ENCODE measurements at regions not wholly inside any gene's neighbourhood (a gene's known extent, or its start where the extent isn't known, plus 50 kb on each side); places are given as distances from the start of the nearest gene placed in this dataset.

DNA sequence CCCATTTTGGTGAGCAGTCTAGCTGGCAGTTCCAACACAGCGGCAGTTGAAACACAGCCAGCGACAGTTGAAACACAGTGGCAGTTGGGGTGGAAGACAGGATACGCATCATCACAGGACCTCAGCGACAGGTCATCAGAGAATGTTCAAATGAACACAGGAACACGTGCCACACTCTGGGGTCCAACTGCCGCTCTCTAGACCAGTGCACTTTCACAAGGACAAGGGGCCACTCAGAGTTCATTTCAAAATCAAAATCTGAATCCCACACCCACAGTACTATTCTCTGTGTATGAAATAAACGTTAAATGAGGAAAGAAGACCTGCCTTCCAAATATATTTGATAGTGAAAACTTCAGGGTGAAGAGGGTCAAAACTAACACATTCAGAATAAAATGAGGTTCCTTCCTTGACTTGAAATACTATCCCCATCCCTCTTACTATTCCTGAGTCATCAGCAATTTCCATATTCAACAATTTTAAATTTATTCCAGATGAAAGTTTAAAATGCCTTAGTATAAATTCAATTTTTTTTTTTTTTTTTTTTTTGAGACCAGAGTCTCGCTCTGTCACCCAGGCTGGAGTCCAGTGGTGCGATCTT lies 53.0 kb upstream of the SIMC1 start:
- H3K4me3 Mint-ChIP-seq = no peak overlapping the region
- no peak overlapping the region for H3K27ac Mint-ChIP-seq (ENCODE audit: unreplicated experiment)
- H3K36me3 Mint-ChIP-seq (ENCODE audit: low read depth) = no peaks in the 10 kb centered on the region
- H3K9me3 Mint-ChIP-seq = no peaks in the 10 kb centered on the region
- TF ChIP-seq, protein P1, sequence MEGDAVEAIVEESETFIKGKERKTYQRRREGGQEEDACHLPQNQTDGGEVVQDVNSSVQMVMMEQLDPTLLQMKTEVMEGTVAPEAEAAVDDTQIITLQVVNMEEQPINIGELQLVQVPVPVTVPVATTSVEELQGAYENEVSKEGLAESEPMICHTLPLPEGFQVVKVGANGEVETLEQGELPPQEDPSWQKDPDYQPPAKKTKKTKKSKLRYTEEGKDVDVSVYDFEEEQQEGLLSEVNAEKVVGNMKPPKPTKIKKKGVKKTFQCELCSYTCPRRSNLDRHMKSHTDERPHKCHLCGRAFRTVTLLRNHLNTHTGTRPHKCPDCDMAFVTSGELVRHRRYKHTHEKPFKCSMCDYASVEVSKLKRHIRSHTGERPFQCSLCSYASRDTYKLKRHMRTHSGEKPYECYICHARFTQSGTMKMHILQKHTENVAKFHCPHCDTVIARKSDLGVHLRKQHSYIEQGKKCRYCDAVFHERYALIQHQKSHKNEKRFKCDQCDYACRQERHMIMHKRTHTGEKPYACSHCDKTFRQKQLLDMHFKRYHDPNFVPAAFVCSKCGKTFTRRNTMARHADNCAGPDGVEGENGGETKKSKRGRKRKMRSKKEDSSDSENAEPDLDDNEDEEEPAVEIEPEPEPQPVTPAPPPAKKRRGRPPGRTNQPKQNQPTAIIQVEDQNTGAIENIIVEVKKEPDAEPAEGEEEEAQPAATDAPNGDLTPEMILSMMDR (conservative IDR thresholded peaks at IDR 0.05) = no peak
- DNase-seq (ENCODE audit: low read depth, low spot score) = no peak
- H3K27me3 Mint-ChIP-seq (ENCODE audit: low read depth) = peaks cover 35% of the 10 kb centered on the region
- H3K4me1 Mint-ChIP-seq = no peaks in the 10 kb centered on the region

DNA sequence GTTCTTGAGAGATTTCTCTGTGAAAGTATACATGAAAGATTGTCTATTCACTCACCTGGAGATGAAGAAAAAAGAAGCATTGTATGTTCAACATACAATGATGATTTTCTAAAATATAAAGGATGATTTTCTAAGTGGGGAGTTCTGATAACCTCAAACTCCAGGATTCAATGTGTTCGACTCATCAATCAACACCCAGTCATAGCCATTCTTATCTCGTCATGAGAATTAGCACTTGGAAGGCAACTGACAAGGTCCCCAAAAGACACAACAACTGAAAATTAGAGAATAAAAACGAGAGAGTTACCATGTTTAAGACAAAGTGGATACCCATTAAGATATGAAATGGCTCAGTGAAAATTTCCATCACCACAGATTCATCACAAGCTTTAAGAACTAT lies 52.1 kb upstream of the SIMC1 start:
- peaks cover 28% of the 10 kb centered on the region for H3K27me3 Mint-ChIP-seq (ENCODE audit: low read depth)
- H3K36me3 Mint-ChIP-seq (ENCODE audit: low read depth) = no peaks in the 10 kb centered on the region
- H3K4me1 Mint-ChIP-seq = no peaks in the 10 kb centered on the region
- no peak overlapping the region for H3K4me3 Mint-ChIP-seq
- H3K9me3 Mint-ChIP-seq = no peaks in the 10 kb centered on the region
- DNase-seq (ENCODE audit: low read depth, low spot score) = no peak
- no peak overlapping the region for H3K27ac Mint-ChIP-seq (ENCODE audit: unreplicated experiment)
- TF ChIP-seq, protein P1 (conservative IDR thresholded peaks at IDR 0.05) = no peak

- Mint-ChIP-seq H3K27me3 (ENCODE audit: low read depth) (peaks cover 15% of the 10 kb centered on the region), H3K4me1 (no peaks in the 10 kb centered on the region), H3K27ac (ENCODE audit: unreplicated experiment) (no peak overlapping the region), H3K4me3 (no peak overlapping the region), H3K36me3 (ENCODE audit: low read depth) (no peaks in the 10 kb centered on the region), H3K9me3 (no peaks in the 10 kb centered on the region)
- TF ChIP-seq, protein P1 (conservative IDR thresholded peaks at IDR 0.05) = no peak
- no peak for DNase-seq (ENCODE audit: low read depth, low spot score)
Observed at GRCh38 chr5:176187276-176188062, 50.8 kb upstream of the SIMC1 start.

DNA sequence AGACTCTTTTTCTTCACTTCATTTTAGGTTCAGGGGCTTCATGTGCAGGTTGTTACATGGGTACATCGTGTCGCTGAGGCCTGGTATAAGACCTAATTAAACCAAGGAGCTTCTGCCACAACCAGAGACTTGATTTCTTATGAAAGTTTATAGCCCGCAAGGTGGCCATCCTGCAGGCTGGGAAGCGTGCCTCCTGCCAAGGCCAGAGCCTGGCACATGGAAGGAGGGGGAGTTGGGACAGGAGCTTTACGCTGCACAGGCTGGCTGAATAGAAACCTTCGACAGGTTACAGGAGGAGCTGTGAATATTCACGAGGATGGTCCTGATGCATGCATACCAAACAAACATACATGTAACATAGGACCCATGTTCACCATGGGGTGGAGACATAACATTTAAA lies 50.1 kb upstream of the SIMC1 start:
- H3K4me3 Mint-ChIP-seq = no peak overlapping the region

More for the DNA sequence above, 50.1 kb upstream of the SIMC1 start:
- peaks cover 11% of the 10 kb centered on the region for H3K27me3 Mint-ChIP-seq (ENCODE audit: low read depth)
- H3K4me1 Mint-ChIP-seq = no peaks in the 10 kb centered on the region
- TF ChIP-seq, protein P1 (conservative IDR thresholded peaks at IDR 0.05) = no peak
- no peak for DNase-seq (ENCODE audit: low read depth, low spot score)
- H3K9me3 Mint-ChIP-seq = no peaks in the 10 kb centered on the region
- H3K27ac Mint-ChIP-seq (ENCODE audit: unreplicated experiment) = no peak overlapping the region
- no peaks in the 10 kb centered on the region for H3K36me3 Mint-ChIP-seq (ENCODE audit: low read depth)
